Natural killer cell (primary cell): ENCODE measurements at regions not wholly inside any gene's neighbourhood (a gene's known extent, or its start where the extent isn't known, plus 50 kb on each side); places are given as distances from the start of the nearest gene placed in this dataset.

Source experiments
- ATAC-seq, 3 donors: fragments of 150-1000 bp in 2 of 3; fragments of 200-7000 bp in 1 of 3; cut with Tn5 transposase; 1 replicate in 1 of 3; 2 replicates in 2 of 3; pipeline ENCODE4 v1.10.0; 2021; ENCODE audit warnings: mild to moderate bottlenecking in 2 of 3, moderate library complexity in 2 of 3
- DNase-seq, 2 donors: peaks; one replicate each; pipeline versions ENCODE4 v3.0.0 to v3.0.0-alpha.2; 2013 to 2021; ENCODE audit warnings: mixed read lengths in 1 of 2
- H3K27ac ChIP-seq: one replicate; pipeline ENCODE4 v1.5.1; 2013; ENCODE audit warnings: mild to moderate bottlenecking, low read length
- H3K27me3 ChIP-seq: one replicate; pipeline ENCODE4 v1.6.1; 2013; ENCODE audit warnings: low read length; ENCODE audit not compliant: control insufficient read depth, insufficient read depth
- H3K36me3 ChIP-seq: one replicate; pipeline ENCODE4 v1.6.1; 2013; ENCODE audit warnings: low read length; ENCODE audit not compliant: control insufficient read depth, insufficient read depth
- H3K4me1 ChIP-seq: one replicate; pipeline ENCODE4 v1.6.1; 2013; ENCODE audit warnings: low read length; ENCODE audit not compliant: control insufficient read depth, insufficient read depth
- H3K4me3 ChIP-seq: one replicate; pipeline ENCODE4 v1.5.1; 2013; ENCODE audit warnings: low read length
- H3K9me3 ChIP-seq: one replicate; pipeline ENCODE4 v1.6.1; 2013; ENCODE audit warnings: low read length; ENCODE audit not compliant: control insufficient read depth, insufficient read depth
- H3K27ac Mint-ChIP-seq, 2 donors: one replicate each; pipeline ENCODE4 v1.8.0; 2022; ENCODE audit warnings: mild to moderate bottlenecking in 2 of 2, mixed read lengths in 2 of 2, moderate library complexity in 1 of 2
- H3K27me3 Mint-ChIP-seq, 2 donors: one replicate each; pipeline ENCODE4 v1.8.0; 2022; ENCODE audit warnings: low read depth in 2 of 2, mixed read lengths in 2 of 2
- H3K36me3 Mint-ChIP-seq: one replicate; pipeline ENCODE4 v1.8.0; 2022; ENCODE audit warnings: mixed read lengths
- H3K4me1 Mint-ChIP-seq, 2 donors: one replicate each; pipeline ENCODE4 v1.8.0; 2022; ENCODE audit warnings: mixed read lengths in 2 of 2
- H3K4me3 Mint-ChIP-seq: one replicate; pipeline ENCODE4 v1.8.0; 2022; ENCODE audit warnings: mild to moderate bottlenecking, moderate library complexity, mixed read lengths
- H3K9me3 Mint-ChIP-seq, 2 donors: one replicate each; pipeline ENCODE4 v1.8.0; 2022; ENCODE audit warnings: mixed read lengths in 2 of 2
- WGBS: methylation state at CpG from one replicate; pipeline ENCODE4 v1.1.7; 2013; ENCODE audit warnings: missing lambda C conversion rate; ENCODE audit not compliant: insufficient coverage; 5-methylcytosine and 5-hydroxymethylcytosine counted together
- intact Hi-C: fragments of 100-400 bp; cut with micrococcal nuclease; formaldehyde crosslinking; loops from one replicate; pipeline ENCODE4 v1.14.2; 2022
- TF ChIP-seq, protein P1 (sequence below): fragments of 200-600 bp; IDR thresholded peaks from one replicate; pipeline ENCODE4 v1.8.0; 2022; ENCODE audit warnings: antibody characterized with exemption

DNA sequence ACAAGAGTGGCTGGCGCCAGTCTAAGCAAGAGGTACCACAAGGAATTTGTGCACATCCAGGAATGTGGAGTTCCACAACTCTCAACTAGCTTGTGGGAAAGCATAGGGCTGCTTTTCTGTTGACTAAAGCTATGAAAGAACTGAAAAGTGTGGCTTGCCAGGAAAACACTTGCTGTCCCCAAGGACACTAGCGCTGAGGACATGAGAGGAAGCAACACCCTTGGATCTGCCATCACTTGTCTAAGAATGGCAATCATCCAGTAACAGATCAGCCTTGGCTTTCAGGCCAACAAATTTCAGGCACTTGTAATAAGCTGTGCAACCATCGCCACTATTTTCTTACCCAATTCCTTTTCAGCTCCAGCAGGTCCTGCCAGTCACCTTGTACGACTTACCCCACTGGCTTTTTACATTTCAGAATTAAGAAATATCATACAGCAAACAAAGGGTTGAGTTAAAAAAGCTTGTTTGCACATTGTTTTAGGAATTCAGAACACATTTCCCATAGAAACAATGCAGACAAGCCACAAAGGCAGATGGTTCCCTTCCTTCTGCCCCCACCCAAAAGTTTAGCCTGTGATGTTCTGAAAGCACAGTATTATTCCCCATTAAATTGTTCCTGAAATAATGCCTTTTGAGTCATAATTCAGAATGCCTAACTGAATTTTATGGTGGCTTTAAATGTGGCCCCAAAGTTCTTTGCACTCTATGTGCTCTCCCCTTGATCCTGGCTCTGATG, 57.9 kb upstream of the SSTR4 start:
- no peaks in the 10 kb centered on the region for H3K9me3 ChIP-seq
- ATAC-seq = no peak
- H3K27ac Mint-ChIP-seq = no peak overlapping the region
- no peak overlapping the region for H3K27ac ChIP-seq
- no peak overlapping the region for H3K4me3 ChIP-seq
- intact Hi-C loops = no loop called here
- no peaks in the 10 kb centered on the region for H3K4me1 Mint-ChIP-seq
- H3K4me3 Mint-ChIP-seq = no peak overlapping the region
- H3K36me3 Mint-ChIP-seq = no peaks in the 10 kb centered on the region
- no peaks in the 10 kb centered on the region for H3K9me3 Mint-ChIP-seq
- no peaks in the 10 kb centered on the region for H3K27me3 ChIP-seq
- no peaks in the 10 kb centered on the region for H3K4me1 ChIP-seq
- WGBS = 86% methylated on average over 4 of the region's 4 CpGs
- TF ChIP-seq, protein P1, sequence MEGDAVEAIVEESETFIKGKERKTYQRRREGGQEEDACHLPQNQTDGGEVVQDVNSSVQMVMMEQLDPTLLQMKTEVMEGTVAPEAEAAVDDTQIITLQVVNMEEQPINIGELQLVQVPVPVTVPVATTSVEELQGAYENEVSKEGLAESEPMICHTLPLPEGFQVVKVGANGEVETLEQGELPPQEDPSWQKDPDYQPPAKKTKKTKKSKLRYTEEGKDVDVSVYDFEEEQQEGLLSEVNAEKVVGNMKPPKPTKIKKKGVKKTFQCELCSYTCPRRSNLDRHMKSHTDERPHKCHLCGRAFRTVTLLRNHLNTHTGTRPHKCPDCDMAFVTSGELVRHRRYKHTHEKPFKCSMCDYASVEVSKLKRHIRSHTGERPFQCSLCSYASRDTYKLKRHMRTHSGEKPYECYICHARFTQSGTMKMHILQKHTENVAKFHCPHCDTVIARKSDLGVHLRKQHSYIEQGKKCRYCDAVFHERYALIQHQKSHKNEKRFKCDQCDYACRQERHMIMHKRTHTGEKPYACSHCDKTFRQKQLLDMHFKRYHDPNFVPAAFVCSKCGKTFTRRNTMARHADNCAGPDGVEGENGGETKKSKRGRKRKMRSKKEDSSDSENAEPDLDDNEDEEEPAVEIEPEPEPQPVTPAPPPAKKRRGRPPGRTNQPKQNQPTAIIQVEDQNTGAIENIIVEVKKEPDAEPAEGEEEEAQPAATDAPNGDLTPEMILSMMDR = no peak
- H3K27me3 Mint-ChIP-seq = peaks cover 3 to 9% of the 10 kb centered on the region in 2 donors
- DNase-seq = no peak
- no peaks in the 10 kb centered on the region for H3K36me3 ChIP-seq

DNA sequence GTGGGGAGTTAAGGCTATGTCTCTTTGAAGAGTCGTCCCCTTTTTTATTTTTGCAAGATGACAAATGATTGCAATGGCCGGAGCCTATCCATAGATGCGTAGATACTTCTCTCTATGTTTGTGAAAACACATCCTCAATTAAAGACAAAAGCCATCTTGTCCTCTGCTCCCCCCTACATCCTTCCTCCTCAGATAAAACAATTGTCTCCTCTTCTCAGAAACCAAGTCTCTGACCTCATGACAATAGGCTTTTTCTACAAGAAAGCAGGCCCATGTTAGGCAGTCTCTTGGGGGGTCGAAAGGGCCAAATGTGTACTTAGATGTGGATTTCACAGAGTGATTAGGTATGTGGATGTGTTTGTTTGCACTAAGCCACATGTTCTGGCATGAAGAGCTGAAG, 51.1 kb upstream of the SSTR4 start:
- Histone ChIP-seq H3K4me3 (no peak overlapping the region), H3K36me3 (no peaks in the 10 kb centered on the region), H3K4me1 (no peaks in the 10 kb centered on the region), H3K9me3 (no peaks in the 10 kb centered on the region), H3K27ac (no peak overlapping the region), H3K27me3 (no peaks in the 10 kb centered on the region)
- peaks cover 13 to 34% of the 10 kb centered on the region in 2 donors for H3K27me3 Mint-ChIP-seq
- H3K4me3 Mint-ChIP-seq = no peak overlapping the region
- WGBS = 58% methylated on average over 4 of the region's 4 CpGs
- H3K27ac Mint-ChIP-seq = no peak overlapping the region
- TF ChIP-seq, protein P1 = no peak
- ATAC-seq = no peak
- no peaks in the 10 kb centered on the region for H3K9me3 Mint-ChIP-seq
- no peaks in the 10 kb centered on the region for H3K4me1 Mint-ChIP-seq
- H3K36me3 Mint-ChIP-seq = no peaks in the 10 kb centered on the region
- DNase-seq = no peak
- intact Hi-C loops = no loop called here

DNA sequence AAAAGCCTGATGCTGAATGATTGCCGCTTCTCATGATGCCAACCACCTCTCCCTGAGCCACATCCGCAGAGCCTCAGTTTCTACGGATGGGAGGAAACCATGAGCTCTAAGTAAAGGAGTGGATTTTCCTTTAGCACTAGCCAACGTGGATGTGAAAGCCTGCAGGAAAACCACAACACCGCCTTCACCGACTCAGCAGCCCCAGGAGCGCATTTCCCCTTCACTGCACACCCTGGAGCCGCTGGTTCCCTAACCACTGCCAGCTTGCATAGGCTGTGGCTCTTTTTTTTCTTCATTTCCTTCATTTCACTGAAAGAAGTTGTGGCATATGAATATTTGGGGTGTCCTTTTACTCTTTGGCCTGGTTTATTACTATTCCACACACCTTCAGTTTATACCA, 50.5 kb upstream of the SSTR4 start:
- Histone ChIP-seq H3K9me3 (no peaks in the 10 kb centered on the region), H3K4me1 (no peaks in the 10 kb centered on the region), H3K27ac (no peak overlapping the region), H3K36me3 (no peaks in the 10 kb centered on the region), H3K4me3 (no peak overlapping the region), H3K27me3 (no peaks in the 10 kb centered on the region)
- H3K4me3 Mint-ChIP-seq = no peak overlapping the region
- no peaks in the 10 kb centered on the region for H3K36me3 Mint-ChIP-seq
- no peak for ATAC-seq
- intact Hi-C loops = no loop called here
- TF ChIP-seq, protein P1 = no peak
- no peaks in the 10 kb centered on the region for H3K4me1 Mint-ChIP-seq
- no peak for DNase-seq
- WGBS = 7% methylated on average over 8 of the region's 8 CpGs
- no peaks in the 10 kb centered on the region for H3K9me3 Mint-ChIP-seq
- H3K27me3 Mint-ChIP-seq = peaks cover 10 to 34% of the 10 kb centered on the region in 2 donors
- no peak overlapping the region for H3K27ac Mint-ChIP-seq

DNA sequence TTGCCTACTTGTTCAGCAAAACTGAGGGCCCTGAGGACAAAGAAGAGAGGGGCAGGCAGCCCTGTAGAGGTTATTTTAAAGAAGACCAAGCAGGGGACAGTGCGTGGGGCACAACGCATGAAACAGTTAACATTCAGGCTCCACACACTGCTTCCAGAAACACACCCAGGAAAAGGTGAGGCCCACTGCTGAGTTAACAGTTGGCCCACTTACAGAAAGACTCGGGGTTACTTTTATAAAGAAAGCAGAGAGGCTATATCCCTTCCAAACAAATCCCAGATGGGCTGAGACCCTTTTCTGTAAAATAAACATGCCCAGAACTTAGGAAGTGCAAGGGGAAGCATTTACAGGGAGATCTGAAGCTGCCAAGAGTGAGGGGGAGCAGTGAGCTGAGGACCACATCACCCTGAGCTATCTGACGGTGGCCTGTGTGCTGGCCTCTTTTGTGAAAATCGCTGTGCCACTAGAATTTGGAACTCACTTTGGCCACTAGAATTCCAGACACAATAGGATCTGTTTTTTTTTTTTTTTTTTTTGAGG, 49.8 kb upstream of the SSTR4 start:
- H3K27me3 ChIP-seq = no peaks in the 10 kb centered on the region
- intact Hi-C loops = no loop called here

More for the DNA sequence above, 49.8 kb upstream of the SSTR4 start:
- H3K27ac ChIP-seq = no peak overlapping the region
- no peaks in the 10 kb centered on the region for H3K36me3 ChIP-seq
- DNase-seq (no peak), ATAC-seq (no peak)
- Mint-ChIP-seq H3K27ac (no peak overlapping the region), H3K27me3 (peaks cover 10 to 36% of the 10 kb centered on the region in 2 donors), H3K36me3 (no peaks in the 10 kb centered on the region), H3K4me1 (no peaks in the 10 kb centered on the region), H3K4me3 (no peak overlapping the region), H3K9me3 (no peaks in the 10 kb centered on the region)
- WGBS = 75% methylated on average over 4 of the region's 5 CpGs
- H3K4me1 ChIP-seq = no peaks in the 10 kb centered on the region
- no peak overlapping the region for H3K4me3 ChIP-seq
- no peaks in the 10 kb centered on the region for H3K9me3 ChIP-seq
- TF ChIP-seq, protein P1 = no peak
